HG02623 (cell line): ENCODE measurements at regions not wholly inside any gene's neighbourhood (a gene's known extent, or its start where the extent isn't known, plus 50 kb on each side); places are given as distances from the start of the nearest gene placed in this dataset.
"Not testable (repeated sequence)": the region's sequence is repeated elsewhere in the genome, so short reads cannot be mapped to it uniquely, and the experiment has no call there.

Experiments
- ATAC-seq: cut with Tn5 transposase; IDR thresholded peaks from one replicate; pipeline ENCODE4 v1.9.1; 2021; ENCODE audit warnings: moderate library complexity; ENCODE audit not compliant: unreplicated experiment

- no peak for ATAC-seq
Observed at GRCh38 chr14:53858345-53858684, 98.3 kb downstream of the BMP4 start.

DNA sequence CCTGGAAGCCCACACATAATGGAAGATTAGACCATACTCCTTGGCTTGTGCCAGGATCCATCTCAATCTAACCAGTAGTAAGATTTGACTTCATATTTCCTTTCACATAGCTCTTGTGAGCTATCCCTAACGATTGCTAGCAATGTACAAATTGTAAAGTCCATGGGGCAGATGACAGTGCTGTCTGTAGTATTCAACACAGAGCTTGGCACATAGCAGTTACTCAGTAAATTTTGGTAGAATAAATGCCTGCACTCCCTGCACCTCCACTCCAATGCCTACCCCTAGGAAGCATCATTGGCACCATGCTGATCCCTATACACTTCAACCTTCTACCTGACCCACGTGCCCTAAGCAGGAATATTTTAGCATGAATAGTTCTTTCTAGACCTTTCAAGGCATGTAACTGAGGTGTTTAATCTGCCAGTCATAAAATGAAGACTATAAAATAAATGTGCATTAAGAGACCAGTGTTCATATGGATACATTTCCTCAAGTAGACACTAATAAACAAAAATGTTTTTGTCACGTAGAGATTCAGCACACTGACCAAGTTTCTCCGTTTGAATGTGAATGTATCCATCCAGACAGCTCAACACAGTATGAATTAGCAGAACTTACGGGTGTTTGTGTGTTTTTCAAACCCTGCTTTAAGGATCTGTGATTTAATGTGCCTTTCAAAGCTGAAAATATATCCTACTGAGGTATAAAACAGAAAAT is 98.8 kb downstream of the BMP4 start:
- ATAC-seq, result no peak

DNA sequence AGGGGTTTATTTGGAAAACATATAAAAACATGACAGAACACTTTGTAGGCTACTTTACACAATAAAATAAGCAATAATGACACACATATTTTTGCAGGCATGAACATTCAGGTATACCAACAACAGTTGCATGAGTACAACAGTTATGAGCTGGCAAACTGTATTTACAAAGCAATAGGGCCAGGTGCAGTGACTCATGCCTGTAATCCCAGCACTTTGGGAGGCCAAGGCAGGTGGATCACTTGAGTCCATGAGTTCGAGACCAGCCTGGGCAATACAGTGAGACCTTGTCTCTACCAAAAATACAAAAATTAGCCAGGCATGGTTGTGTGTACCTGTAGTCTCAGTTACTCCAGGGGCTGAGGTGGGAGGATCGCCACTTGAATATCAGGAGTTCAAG is 101.1 kb downstream of the BMP4 start:
- no peak for ATAC-seq

DNA sequence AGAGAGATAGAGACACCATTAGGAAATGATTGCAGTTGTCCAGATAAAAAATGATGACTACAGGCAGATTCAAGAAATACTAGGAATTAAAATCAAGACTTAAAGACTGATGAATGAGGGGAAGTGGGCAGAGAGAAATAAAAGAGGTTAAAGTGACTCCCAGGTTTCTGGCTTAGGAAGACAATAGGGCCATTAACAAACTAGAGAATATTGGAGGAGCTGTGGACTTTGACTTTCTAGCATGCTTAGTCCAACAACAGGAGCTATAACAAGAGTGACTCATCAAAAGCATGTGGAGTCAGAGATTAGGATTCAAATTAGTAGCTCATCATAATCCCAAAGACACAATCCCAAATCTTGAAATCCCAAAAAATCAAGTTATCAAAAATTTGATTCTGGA is 101.5 kb downstream of the BMP4 start:
- ATAC-seq, result no peak

- no peak for ATAC-seq
Observed at GRCh38 chr14:53851394-53852090, 105.1 kb downstream of the BMP4 start.

DNA sequence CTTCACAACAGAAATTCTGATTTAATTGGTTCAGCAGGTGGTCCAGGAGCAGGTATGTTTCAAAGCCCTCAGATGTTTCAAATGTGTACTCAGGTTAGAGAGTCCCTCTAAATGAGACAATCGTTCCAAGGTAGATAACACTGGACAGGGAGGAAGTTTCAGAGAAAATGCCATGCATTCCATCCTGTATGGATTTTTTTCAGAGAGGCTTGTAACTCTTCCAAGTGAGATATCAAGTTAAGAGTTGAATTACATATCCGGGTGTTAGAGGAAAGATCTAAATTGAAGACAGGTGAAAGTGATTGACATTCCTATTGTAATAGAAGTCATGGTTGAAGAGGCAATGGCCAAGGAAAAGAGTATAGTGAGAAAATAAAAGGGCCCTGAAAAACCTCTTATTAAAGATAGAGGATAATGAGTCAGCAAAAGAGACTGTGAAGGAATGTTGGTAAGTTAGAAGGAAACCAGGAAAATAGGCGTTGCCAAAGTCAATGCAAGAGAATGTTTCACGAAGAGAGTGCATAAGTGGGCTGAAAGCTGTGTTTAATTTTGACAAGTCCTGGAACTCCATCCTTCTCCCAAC is 105.8 kb downstream of the BMP4 start:
- no peak for ATAC-seq

DNA sequence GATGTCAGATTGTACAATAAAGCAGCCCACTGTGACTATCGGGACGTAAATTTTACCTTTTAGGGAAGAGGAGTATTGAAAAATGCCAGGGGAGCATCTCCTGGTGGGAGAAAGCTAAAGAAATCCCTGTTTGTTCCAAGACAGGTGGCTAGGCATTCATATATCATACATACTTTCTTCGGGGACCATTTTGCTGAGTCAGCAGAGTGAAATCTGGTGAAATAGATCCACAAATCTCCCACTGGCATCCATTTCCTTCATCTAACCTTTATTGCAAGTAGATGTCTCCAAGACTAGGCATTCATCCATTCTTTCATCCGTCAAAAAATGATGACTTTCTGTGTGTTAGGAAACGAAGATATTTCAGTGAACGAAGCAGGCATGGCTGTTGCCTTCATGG is 107.1 kb downstream of the BMP4 start:
- ATAC-seq, result no peak

DNA sequence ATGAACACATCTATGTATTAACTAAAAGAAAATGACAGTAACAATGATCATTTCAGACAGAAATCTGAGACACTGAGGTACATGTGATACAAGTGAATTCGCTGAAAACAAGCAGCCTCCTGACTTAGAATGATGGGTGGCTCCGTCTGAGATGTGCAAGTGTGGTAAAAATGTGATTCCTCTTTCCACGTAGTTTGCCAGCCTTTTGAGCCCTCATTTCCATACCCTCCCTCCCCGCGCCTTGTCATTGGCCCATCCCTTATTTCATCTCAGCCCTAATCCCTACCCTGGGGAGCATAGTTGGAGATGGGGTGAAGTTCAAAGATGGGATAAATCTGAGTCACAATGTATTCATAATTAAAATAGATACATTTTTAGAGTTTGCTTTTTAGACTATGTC is 107.8 kb downstream of the BMP4 start:
- no peak for ATAC-seq

GRCh38 chr14:53847881-53848280 is 108.7 kb downstream of the BMP4 start:
- no peak for ATAC-seq

DNA sequence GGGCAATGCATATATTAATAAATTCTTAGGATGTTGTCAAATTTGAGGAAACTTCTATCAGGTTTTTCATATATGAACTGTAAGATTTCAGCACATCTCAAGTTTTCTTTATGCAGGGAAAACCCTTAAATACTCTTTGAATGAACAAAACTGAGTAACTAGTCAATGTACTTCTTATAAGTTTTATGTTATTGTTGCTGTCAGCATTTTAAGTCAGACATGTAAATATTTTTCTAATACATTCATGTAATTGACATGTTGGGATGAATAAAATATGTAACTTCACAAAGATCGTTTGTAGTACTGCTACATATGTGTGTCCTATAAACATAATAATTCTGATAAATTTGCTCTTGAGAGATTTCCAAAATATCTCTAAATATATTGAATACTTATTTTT is 109.6 kb downstream of the BMP4 start:
- ATAC-seq, result no peak

GRCh38 chr14:53845813-53846693 is 110.6 kb downstream of the BMP4 start:
- ATAC-seq, result no peak

DNA sequence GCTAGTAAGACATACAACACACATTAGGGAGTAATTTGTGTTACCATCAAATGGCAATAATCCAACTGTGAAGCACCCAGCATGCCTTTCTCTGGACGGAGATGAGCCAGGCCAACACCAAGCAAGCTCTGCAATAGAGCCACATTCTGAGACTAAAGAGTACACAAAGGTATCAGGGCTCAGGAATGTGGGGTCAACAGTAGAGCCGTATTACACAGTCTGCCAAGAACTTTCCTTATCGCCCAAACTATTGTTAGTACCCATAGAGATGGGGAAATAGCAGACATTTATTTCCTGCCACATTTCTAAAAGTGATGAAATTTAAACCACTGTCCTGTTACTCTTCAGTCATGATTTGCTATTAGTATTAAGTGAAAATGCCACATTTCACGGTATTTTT is 113.7 kb downstream of the BMP4 start:
- no peak for ATAC-seq

DNA sequence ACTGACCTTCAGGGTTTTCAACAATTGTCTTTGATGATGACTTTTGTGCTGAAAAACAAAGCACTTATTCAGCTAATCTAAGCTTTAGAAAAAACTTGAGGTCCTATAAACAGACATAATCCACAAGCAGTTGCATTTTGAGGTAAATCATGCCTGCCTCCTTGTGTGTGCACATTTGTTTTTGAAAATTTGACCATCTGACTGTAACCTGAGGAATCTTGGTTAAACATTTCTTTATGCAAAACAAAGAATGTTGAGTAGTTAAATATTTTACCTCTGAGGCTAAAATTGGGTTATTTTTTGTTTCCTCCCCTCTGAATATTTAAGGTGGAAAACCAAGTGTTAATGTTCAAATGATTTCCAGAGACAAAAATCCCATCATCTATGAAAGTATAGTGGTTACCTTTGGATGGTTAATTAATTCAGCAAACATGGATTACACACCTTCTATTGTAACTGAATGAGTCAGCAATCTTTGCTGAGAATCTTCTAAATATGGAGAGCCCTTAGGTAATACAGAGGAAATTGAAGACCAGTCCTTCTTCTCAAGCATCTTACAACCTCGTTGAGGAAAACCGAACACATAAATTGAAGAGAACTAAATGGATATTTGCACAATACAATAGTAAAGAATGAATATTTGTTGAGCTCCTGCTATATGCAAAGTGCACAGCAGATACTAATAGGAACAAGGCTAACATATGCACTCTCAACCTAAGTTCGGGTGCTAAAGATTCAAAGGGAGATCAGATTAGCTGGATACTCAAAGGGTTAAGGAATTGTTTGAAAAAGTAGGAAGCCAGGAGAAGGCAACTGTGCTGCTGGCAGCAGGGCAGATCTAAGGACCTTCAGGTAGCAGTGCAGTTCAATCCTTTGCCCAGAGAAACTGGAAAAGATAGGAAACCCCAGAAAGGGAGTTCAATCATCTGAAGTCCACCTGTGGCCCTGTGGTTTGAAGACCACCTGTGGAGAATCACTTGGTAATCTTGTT is 115.2 kb downstream of the BMP4 start:
- no peak for ATAC-seq

DNA sequence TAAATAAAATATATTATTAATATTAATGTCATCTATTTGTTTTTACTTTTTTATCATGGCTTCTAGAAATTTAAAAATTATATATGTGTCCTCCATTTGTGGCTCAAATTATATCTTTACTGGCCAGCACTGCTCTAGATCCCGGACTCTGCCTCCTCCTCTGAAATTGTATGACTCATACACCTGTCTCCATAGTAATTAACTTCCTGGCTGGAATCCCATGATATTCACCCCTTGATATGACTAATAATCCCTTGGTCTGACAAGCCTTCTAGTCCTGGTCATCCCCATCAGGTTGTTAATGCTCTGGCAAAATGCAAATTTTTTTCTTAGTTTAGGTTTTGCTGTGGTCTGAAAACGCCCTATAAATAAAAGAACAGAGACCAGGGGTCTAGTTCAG is 116.2 kb downstream of the BMP4 start:
- ATAC-seq, result no peak

GRCh38 chr14:53838374-53838773 is 118.3 kb downstream of the BMP4 start:
- no peak for ATAC-seq

GRCh38 chr14:53837656-53838055 is 119.0 kb downstream of the BMP4 start:
- ATAC-seq, result not testable (repeated sequence)

DNA sequence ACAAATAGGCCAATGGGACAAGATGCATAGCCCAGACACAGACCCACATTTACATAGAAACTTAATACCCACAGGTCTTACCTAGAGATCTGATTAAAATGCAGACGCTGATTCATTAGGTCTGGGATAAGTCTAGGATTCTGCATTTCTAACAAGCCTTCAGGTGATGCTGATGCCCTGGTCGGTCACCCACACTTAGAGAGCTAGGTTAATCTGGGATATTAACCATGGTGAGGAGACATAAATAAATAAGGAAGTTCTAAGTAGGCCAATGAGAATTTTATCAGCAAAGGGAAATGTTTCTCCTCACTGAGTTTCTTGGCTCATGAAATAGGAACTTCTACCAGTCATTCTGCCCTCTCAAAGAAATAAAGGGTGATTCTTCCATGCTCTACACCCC is 120.1 kb downstream of the BMP4 start:
- no peak for ATAC-seq

- no peak for ATAC-seq
Observed at GRCh38 chr14:53828820-53829219, 127.8 kb downstream of the BMP4 start.

DNA sequence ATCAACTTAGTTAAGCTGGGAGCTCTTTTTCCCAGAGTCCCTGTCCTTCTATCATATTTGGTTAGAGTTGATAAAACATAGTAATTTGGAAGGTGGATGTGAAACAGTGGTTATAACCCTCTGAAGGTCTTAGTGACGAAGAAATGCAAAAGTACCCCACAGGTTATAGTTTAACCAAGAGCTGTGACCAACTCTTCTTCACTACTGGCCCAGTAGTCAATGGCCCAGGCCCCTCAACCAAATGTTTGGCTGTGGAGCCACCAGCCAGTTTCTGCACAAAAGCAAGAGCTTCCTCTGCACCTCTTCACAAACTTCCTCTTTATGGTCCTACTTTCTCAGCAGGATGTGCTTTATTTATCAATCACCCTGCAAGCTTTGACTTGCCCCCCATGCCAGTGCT is 132.6 kb downstream of the BMP4 start:
- no peak for ATAC-seq

- ATAC-seq, result no peak
Observed at GRCh38 chr14:53814392-53814791, 142.2 kb downstream of the BMP4 start.
